ENCODE measurements at regions not wholly inside any gene's neighbourhood (a gene's known extent, or its start where the extent isn't known, plus 50 kb on each side); places are given as distances from the start of the nearest gene placed in this dataset.
"Not testable (repeated sequence)": the region's sequence is repeated elsewhere in the genome, so short reads cannot be mapped to it uniquely, and the experiment has no call there.

GRCh38 chr4:189547559-189547958 is 393.1 kb upstream of the FRG1 start:
- no peak for ATAC-seq

DNA sequence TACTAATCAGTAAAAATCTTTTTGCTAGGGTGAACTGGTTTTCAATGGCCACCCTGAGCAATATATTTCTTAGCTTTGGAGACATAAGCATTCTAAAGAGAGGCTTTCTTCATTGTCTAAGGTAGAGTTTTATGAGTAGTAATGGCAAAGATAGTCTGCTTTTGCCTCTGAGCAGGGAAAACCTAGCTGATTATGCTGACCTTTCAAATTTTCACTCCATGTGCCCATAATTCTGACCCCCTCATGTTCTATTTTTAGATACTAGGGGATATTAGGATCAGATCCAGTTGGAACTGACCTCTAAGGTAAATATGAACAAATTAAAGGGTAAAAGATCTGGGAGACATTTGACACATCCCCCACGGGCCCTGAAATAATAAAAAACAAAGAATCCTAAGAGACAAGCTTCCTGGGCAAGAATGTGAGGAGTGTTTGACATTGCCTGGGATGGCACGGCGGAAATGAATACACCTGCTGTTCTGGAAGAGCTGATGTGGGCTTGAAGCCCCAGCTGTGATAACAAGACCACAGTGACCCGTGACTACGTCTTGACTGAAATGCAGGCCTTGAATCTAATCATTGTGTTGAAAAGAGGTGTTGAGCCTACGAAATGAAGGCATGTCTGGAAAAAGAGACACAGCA is 392.1 kb upstream of the FRG1 start:
- no peak for ATAC-seq

- ATAC-seq = not testable (repeated sequence)
Observed at GRCh38 chr4:189551931-189552670, 388.6 kb upstream of the FRG1 start.

DNA sequence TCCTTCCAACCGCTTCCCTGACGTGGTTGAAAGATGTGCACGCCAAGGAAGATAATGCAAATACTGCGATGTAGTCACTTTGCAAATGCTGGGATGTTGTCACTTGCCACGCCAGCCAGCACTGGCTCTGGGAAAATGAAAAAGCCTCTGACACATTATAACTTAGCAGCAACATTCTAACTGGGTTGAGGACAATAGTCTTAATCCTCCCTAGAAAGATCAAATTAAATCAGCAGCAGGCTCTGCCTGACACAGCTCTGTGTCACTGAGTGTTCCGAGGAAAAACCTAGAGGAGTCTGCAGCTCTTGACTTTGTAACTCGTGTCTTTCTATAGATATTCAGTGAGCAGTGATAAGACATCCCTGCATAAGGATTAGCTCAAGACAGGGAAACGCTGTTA is 380.1 kb upstream of the FRG1 start:
- not testable (repeated sequence) for ATAC-seq

GRCh38 chr4:189563751-189564150 is 376.9 kb upstream of the FRG1 start:
- not testable (repeated sequence) for ATAC-seq

DNA sequence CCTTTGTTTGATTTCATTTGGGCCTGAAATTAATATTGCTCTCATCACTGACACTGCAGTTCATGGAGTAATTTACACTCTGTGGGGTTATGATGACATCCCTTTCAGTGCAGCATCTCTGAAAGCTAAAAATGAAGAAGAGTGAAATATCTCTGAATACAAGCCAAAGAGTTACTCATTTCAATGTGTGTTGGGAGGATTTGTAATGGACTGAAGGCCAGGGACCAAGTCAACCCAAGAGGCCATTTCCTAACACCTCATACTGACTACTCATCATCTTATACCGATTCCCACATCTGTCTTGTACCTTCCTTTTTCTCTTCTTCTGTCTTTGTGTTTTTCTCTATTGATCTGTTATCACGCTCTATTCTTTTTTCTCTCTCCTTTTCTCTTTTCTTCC is 374.4 kb upstream of the FRG1 start:
- ATAC-seq = not testable (repeated sequence)

DNA sequence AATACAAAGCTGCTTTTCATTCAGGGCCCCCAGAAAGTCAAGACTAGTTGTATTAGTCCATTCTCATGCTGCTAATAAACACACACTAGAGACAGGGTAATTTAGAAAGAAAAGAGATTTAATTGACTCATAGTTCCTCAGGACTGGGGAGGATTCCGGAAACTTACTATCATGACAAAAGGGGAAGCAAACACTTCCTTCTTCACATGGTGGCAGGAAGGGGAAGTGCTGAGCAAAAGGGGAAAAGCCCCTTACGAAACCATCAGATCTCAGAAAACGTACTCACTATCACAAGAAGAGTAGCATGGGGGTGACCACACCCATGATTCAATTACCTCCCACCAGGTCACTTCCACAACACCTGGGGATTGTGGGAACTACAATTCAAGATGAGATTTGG is 373.8 kb upstream of the FRG1 start:
- not testable (repeated sequence) for ATAC-seq

- ATAC-seq = not testable (repeated sequence)
Observed at GRCh38 chr4:189579645-189580044, 361.0 kb upstream of the FRG1 start.

- ATAC-seq = not testable (repeated sequence)
Observed at GRCh38 chr4:189586908-189587632, 353.6 kb upstream of the FRG1 start.

DNA sequence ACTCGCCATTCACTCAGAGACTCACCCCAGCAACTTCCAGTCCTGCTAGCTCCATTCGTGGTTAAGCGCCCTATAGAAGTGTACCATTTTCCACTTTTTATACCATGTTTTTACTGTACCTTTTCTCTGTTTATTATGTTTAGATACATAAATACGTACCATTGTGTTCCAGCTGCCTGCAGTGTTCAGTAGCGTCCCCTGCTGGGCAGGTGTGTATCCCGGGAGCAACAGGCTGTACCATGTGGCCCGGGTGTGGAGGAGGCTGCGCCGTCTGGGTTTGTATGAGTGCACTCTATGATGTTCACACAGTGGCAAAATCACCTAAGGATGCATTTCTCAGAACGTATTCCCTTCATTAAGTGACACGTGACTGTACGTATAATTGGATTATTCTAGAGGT is 351.5 kb upstream of the FRG1 start:
- not testable (repeated sequence) for ATAC-seq

- no peak for ATAC-seq
Observed at GRCh38 chr4:189592890-189593289, 347.8 kb upstream of the FRG1 start.

GRCh38 chr4:189597341-189597740 is 343.3 kb upstream of the FRG1 start:
- ATAC-seq = no peak

DNA sequence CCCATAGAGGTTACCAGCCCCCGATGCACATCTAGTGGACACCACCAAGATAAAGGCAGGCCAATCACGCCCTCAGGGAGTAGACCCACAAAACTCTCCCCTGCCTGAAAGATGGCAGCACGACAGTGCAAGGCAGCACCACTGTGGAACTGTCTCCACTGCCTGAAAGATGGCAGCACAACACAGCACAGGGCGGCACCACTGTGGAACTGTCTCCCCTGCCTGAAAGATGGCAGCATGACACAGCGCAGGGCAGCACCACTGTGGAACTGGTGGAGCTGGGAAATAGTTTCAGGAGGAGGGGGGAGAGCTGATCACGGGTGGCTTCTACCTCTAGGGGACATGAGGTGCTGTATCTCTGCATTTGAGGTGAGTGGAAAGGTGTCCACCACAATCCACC is 340.4 kb upstream of the FRG1 start:
- ATAC-seq = no peak

- ATAC-seq = no peak
Observed at GRCh38 chr4:189600718-189601435, 339.8 kb upstream of the FRG1 start.

GRCh38 chr4:189602827-189603226 is 337.8 kb upstream of the FRG1 start:
- ATAC-seq = not testable (repeated sequence)

- ATAC-seq = not testable (repeated sequence)
Observed at GRCh38 chr4:189610571-189610970, 330.1 kb upstream of the FRG1 start.

GRCh38 chr4:189613207-189613606 is 327.5 kb upstream of the FRG1 start:
- ATAC-seq = no peak

GRCh38 chr4:189615217-189615663 is 325.4 kb upstream of the FRG1 start:
- ATAC-seq = no peak

- not testable (repeated sequence) for ATAC-seq
Observed at GRCh38 chr4:189617741-189618140, 322.9 kb upstream of the FRG1 start.

GRCh38 chr4:189619441-189620250 is 321.0 kb upstream of the FRG1 start:
- ATAC-seq = not testable (repeated sequence)

- not testable (repeated sequence) for ATAC-seq
Observed at GRCh38 chr4:189622574-189622973, 318.1 kb upstream of the FRG1 start.

- not testable (repeated sequence) for ATAC-seq
Observed at GRCh38 chr4:189627041-189627440, 313.6 kb upstream of the FRG1 start.

Data from esophagus mucosa (tissue), 1 donor.